H9 (cell line): ENCODE measurements at regions not wholly inside any gene's neighbourhood (a gene's known extent, or its start where the extent isn't known, plus 50 kb on each side); places are given as distances from the start of the nearest gene placed in this dataset.

Experiments used
- DNase-seq: peaks from one replicate; pipeline ENCODE4 v3.0.0-alpha.2; 2017
- H2AFZ ChIP-seq: one replicate; pipeline ENCODE4 v1.6.1; 2013; ENCODE audit warnings: mild to moderate bottlenecking, low read length, control low read depth, moderate library complexity
- H2AK5ac ChIP-seq: 2 replicates; pipeline ENCODE4 v1.6.1; 2013; ENCODE audit warnings: low read length, control low read depth, mixed read lengths; ENCODE audit not compliant: insufficient read length
- H2BK120ac ChIP-seq: one replicate; pipeline ENCODE4 v1.6.1; 2013; ENCODE audit warnings: low read depth, mild to moderate bottlenecking, low read length, control low read depth, inconsistent platforms; ENCODE audit not compliant: poor library complexity, severe bottlenecking
- H2BK12ac ChIP-seq: 2 replicates; pipeline ENCODE4 v1.6.1; 2013; ENCODE audit warnings: low read length, control low read depth, mixed read lengths, low read depth; ENCODE audit not compliant: insufficient read length
- H2BK15ac ChIP-seq: 2 replicates; pipeline ENCODE4 v1.6.1; 2013; ENCODE audit warnings: low read depth, low read length, control low read depth
- H2BK20ac ChIP-seq: one replicate; pipeline ENCODE4 v1.6.1; 2013; ENCODE audit warnings: low read depth, mild to moderate bottlenecking, low read length, control low read depth, inconsistent platforms; ENCODE audit not compliant: poor library complexity, severe bottlenecking
- H2BK5ac ChIP-seq: 2 replicates; pipeline ENCODE4 v1.6.1; 2013; ENCODE audit warnings: low read length, control low read depth, mixed read lengths; ENCODE audit not compliant: insufficient read length
- H3K14ac ChIP-seq: 2 replicates; pipeline ENCODE4 v1.6.1; 2013; ENCODE audit warnings: low read length, control low read depth; ENCODE audit not compliant: insufficient read depth
- H3K18ac ChIP-seq: 2 replicates; pipeline ENCODE4 v1.6.1; 2013; ENCODE audit warnings: low read depth, mild to moderate bottlenecking, mixed read lengths, low read length, control low read depth; ENCODE audit not compliant: insufficient read length
- H3K23ac ChIP-seq: 2 replicates; pipeline ENCODE4 v1.6.1; 2013; ENCODE audit warnings: low read length, control low read depth, mixed read lengths, low read depth; ENCODE audit not compliant: insufficient read length
- H3K23me2 ChIP-seq: 2 replicates; pipeline ENCODE4 v1.6.1; 2013; ENCODE audit warnings: low read depth, mild to moderate bottlenecking, mixed read lengths, low read length, control low read depth; ENCODE audit not compliant: insufficient read length, poor library complexity, severe bottlenecking
- H3K27ac ChIP-seq: 2 replicates; pipeline ENCODE4 v1.5.1; 2013; ENCODE audit warnings: low read length, control low read depth, mixed read lengths, low read depth; ENCODE audit not compliant: insufficient read length
- H3K27me3 ChIP-seq: 2 replicates; pipeline ENCODE4 v1.6.1; 2013; ENCODE audit warnings: low read length, control low read depth, inconsistent platforms; ENCODE audit not compliant: insufficient read depth
- H3K4ac ChIP-seq: 2 replicates; pipeline ENCODE4 v1.6.1; 2013; ENCODE audit warnings: low read depth, mild to moderate bottlenecking, control low read depth, inconsistent platforms, low read length, moderate library complexity
- H3K4me1 ChIP-seq: 2 replicates; pipeline ENCODE4 v1.6.1; 2013; ENCODE audit warnings: low read length, control low read depth, inconsistent platforms; ENCODE audit not compliant: insufficient read depth
- H3K4me2 ChIP-seq: 2 replicates; pipeline ENCODE4 v1.6.1; 2013; ENCODE audit warnings: low read length, control low read depth, mixed read lengths; ENCODE audit not compliant: insufficient read length, insufficient read depth
- H3K56ac ChIP-seq: 2 replicates; pipeline ENCODE4 v1.6.1; 2013; ENCODE audit warnings: low read depth, mild to moderate bottlenecking, mixed read lengths, low read length, control low read depth; ENCODE audit not compliant: insufficient read length
- H3K79me1 ChIP-seq: 2 replicates; pipeline ENCODE4 v1.6.1; 2013; ENCODE audit warnings: low read depth, mild to moderate bottlenecking, moderate library complexity, low read length, control low read depth, inconsistent platforms; ENCODE audit not compliant: insufficient read depth, poor library complexity, severe bottlenecking
- H3K79me2 ChIP-seq: 2 replicates; pipeline ENCODE4 v1.6.1; 2013; ENCODE audit warnings: low read length, control low read depth, inconsistent platforms; ENCODE audit not compliant: insufficient read depth
- H3K9ac ChIP-seq: 2 replicates; pipeline ENCODE4 v1.6.1; 2013; ENCODE audit warnings: low read length, control low read depth, mixed read lengths; ENCODE audit not compliant: insufficient read length; ENCODE audit errors: extremely low read depth
- H3K9me3 ChIP-seq: one replicate; pipeline ENCODE4 v1.6.1; 2013; ENCODE audit warnings: low read depth, low read length, inconsistent platforms; ENCODE audit not compliant: control insufficient read depth
- H3T11ph ChIP-seq: one replicate; pipeline ENCODE4 v1.6.1; 2013; ENCODE audit warnings: mild to moderate bottlenecking, low read length, control low read depth, inconsistent platforms
- H4K20me1 ChIP-seq: one replicate; pipeline ENCODE4 v1.6.1; 2013; ENCODE audit not compliant: control insufficient read depth, insufficient read length, insufficient read depth
- H4K5ac ChIP-seq: 2 replicates; pipeline ENCODE4 v1.6.1; 2013; ENCODE audit warnings: low read depth, mild to moderate bottlenecking, mixed read lengths, low read length, control low read depth; ENCODE audit not compliant: insufficient read length
- H4K8ac ChIP-seq: replicated peaks from 2 replicates; pipeline ENCODE4 v1.6.1; 2013; ENCODE audit warnings: low read length, control low read depth, mixed read lengths, low read depth; ENCODE audit not compliant: insufficient read length
- H4K91ac ChIP-seq: 2 replicates; pipeline ENCODE4 v1.6.1; 2013; ENCODE audit warnings: low read depth, mild to moderate bottlenecking, moderate library complexity, mixed read lengths, low read length, control low read depth; ENCODE audit not compliant: insufficient read length
- H3K27ac Mint-ChIP-seq, 3 experiments: 2 replicates in 2 of 3; 3 replicates in 1 of 3; pipeline ENCODE4 v1.8.0; 2020 to 2021; ENCODE audit warnings: mixed read lengths in 3 of 3, mild to moderate bottlenecking in 1 of 3, moderate library complexity in 1 of 3
- H3K27me3 Mint-ChIP-seq: 2 replicates; pipeline ENCODE4 v1.8.0; 2021; ENCODE audit warnings: low read depth, mild to moderate bottlenecking, moderate library complexity, mixed read lengths
- H3K36me3 Mint-ChIP-seq, 3 experiments: 2 replicates in 2 of 3; 3 replicates in 1 of 3; pipeline ENCODE4 v1.8.0; 2020 to 2021; ENCODE audit warnings: low read depth in 3 of 3, mixed read lengths in 3 of 3; ENCODE audit not compliant: insufficient read depth in 1 of 3
- H3K4me1 Mint-ChIP-seq, 2 experiments: 2 replicates each; pipeline ENCODE4 v1.8.0; 2020; ENCODE audit warnings: mixed read lengths in 2 of 2
- H3K4me3 Mint-ChIP-seq, 2 experiments: 2 replicates in 1 of 2; 3 replicates in 1 of 2; pipeline ENCODE4 v1.8.0; 2020 to 2021; ENCODE audit warnings: mild to moderate bottlenecking in 2 of 2, mixed read lengths in 2 of 2, moderate library complexity in 1 of 2
- H3K9me3 Mint-ChIP-seq, 2 experiments: 2 replicates in 1 of 2; 3 replicates in 1 of 2; pipeline ENCODE4 v1.8.0; 2020; ENCODE audit warnings: mild to moderate bottlenecking in 2 of 2, mixed read lengths in 2 of 2, moderate library complexity in 1 of 2
- WGBS: extraction: QIAGEN DNeasy Blood & Tissue Kit; methylation state at CpG from one replicate; pipeline ENCODE4 v1.1.7; 2013; ENCODE audit warnings: missing lambda C conversion rate, low lambda C conversion rate, mixed read lengths; ENCODE audit not compliant: insufficient read length; ENCODE audit errors: extremely low coverage; 5-methylcytosine and 5-hydroxymethylcytosine counted together
- TF ChIP-seq, protein P1 (sequence below): fragments of 200-600 bp; sonication (generic); conservative IDR thresholded peaks from 3 replicates; pipeline ENCODE4 v1.8.0; 2021; ENCODE audit warnings: antibody characterized with exemption, mild to moderate bottlenecking

DNA sequence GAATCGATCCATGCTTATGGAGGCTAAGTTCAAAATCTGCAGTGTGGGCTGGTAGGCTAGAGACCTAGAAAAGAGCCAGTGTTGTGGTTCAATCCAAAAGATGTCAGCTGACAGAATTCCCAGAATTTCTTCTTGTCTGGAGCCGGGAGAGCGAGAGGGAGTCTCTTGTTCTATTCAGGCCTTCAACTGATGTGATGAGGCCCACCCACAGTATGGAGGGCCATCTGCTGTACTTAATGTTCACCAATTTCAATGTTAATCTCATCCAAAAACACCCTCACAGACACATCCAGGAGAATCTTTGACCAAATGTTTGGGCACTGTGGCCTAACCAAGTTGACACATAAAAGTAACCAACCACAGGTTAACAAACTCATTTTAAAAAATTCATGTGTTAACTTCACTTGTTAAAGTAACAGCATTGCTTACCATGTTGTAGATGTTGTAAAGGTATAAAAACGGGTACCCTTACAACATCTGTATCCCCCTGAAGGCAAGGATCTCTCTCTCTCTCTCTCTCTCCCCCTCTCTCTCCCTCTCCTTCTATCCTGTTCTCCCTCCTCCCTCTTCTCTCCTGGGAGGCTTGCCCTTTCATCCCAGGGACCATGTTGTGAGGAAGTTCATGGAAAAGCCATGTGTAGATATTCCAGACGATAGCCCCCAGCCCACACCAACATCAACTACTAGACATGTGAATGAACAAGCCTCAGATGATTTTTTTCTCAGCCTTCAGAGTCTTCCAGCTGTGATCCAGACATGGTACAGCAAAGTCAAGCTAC, 66.4 kb upstream of the CHD2 start:
- H3K9me3 ChIP-seq = no peaks in the 10 kb centered on the region
- no peak overlapping the region for H2AK5ac ChIP-seq
- no peak overlapping the region for H3K9ac ChIP-seq
- no peaks in the 10 kb centered on the region for H3K36me3 Mint-ChIP-seq
- H2BK12ac ChIP-seq = no peak overlapping the region
- H3K79me2 ChIP-seq = no peaks in the 10 kb centered on the region
- H3K56ac ChIP-seq = no peak overlapping the region
- H3K4me1 ChIP-seq = peaks cover 11% of the 10 kb centered on the region
- H3K14ac ChIP-seq = no peak overlapping the region
- no peaks in the 10 kb centered on the region for H3K79me1 ChIP-seq
- no peak overlapping the region for H4K91ac ChIP-seq
- no peak overlapping the region for H2BK120ac ChIP-seq
- H3K4me1 Mint-ChIP-seq = peaks cover 36 to 52% of the 10 kb centered on the region in 2 experiments
- H3K23me2 ChIP-seq = no peaks in the 10 kb centered on the region
- H3T11ph ChIP-seq = no peak overlapping the region
- no peak overlapping the region for H3K4me3 Mint-ChIP-seq
- no peak overlapping the region for H2AFZ ChIP-seq
- no peak overlapping the region for H3K27ac ChIP-seq
- no peaks in the 10 kb centered on the region for H3K9me3 Mint-ChIP-seq
- no peaks in the 10 kb centered on the region for H4K20me1 ChIP-seq
- WGBS = no CpG with 5 or more reads among the region's 5 CpGs
- H3K4me2 ChIP-seq = no peak overlapping the region
- H4K5ac ChIP-seq = no peak overlapping the region
- H3K23ac ChIP-seq = no peak overlapping the region
- H2BK5ac ChIP-seq = no peak overlapping the region
- H2BK20ac ChIP-seq = no peak overlapping the region
- no peak overlapping the region for H3K18ac ChIP-seq
- H3K27ac Mint-ChIP-seq = peak overlapping the region; percentile 62 to 88 (median 75); a peak in 6 of 7 replicates
- no peaks in the 10 kb centered on the region for H3K27me3 ChIP-seq
- no peak for DNase-seq
- no peak overlapping the region for H4K8ac ChIP-seq
- H2BK15ac ChIP-seq = no peak overlapping the region
- no peaks in the 10 kb centered on the region; the same call in 1 of the 2 replicates for H3K27me3 Mint-ChIP-seq
- no peak overlapping the region for H3K4ac ChIP-seq
- TF ChIP-seq, protein P1, sequence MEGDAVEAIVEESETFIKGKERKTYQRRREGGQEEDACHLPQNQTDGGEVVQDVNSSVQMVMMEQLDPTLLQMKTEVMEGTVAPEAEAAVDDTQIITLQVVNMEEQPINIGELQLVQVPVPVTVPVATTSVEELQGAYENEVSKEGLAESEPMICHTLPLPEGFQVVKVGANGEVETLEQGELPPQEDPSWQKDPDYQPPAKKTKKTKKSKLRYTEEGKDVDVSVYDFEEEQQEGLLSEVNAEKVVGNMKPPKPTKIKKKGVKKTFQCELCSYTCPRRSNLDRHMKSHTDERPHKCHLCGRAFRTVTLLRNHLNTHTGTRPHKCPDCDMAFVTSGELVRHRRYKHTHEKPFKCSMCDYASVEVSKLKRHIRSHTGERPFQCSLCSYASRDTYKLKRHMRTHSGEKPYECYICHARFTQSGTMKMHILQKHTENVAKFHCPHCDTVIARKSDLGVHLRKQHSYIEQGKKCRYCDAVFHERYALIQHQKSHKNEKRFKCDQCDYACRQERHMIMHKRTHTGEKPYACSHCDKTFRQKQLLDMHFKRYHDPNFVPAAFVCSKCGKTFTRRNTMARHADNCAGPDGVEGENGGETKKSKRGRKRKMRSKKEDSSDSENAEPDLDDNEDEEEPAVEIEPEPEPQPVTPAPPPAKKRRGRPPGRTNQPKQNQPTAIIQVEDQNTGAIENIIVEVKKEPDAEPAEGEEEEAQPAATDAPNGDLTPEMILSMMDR = no peak
